AG09309 (cell line): ENCODE measurements at regions not wholly inside any gene's neighbourhood (a gene's known extent, or its start where the extent isn't known, plus 50 kb on each side); places are given as distances from the start of the nearest gene placed in this dataset.

Experiments used
- DNase-seq: peaks from one replicate; pipeline ENCODE4 v3.0.0-alpha.2; 2010; ENCODE audit warnings: low read depth
- H3K4me3 ChIP-seq: 2 replicates; pipeline ENCODE4 v1.5.1; 2011; ENCODE audit warnings: mild to moderate bottlenecking, low read depth, low read length, moderate library complexity; ENCODE audit not compliant: control insufficient read depth
- CTCF ChIP-seq: IDR thresholded peaks from 2 replicates; pipeline ENCODE4 v1.5.1; 2011; ENCODE audit warnings: mild to moderate bottlenecking, low read depth, low read length, inconsistent platforms; ENCODE audit not compliant: insufficient read depth, control insufficient read depth; ENCODE audit errors: missing control alignments

- DNase-seq: no peak
- no peak overlapping the region for H3K4me3 ChIP-seq
- TF ChIP-seq CTCF: no peak
Observed at GRCh38 chr2:13113002-13113401, 396.3 kb downstream of the TRIB2 start.

GRCh38 chr2:13114391-13114790 lies 397.7 kb downstream of the TRIB2 start:
- no peak for DNase-seq
- no peak overlapping the region for H3K4me3 ChIP-seq
- no peak for TF ChIP-seq CTCF

- H3K4me3 ChIP-seq: no peak overlapping the region
- DNase-seq: no peak
- TF ChIP-seq CTCF: no peak
Observed at GRCh38 chr2:13115643-13116042, 398.9 kb downstream of the TRIB2 start.

- DNase-seq: no peak
- no peak overlapping the region for H3K4me3 ChIP-seq
- no peak for TF ChIP-seq CTCF
Observed at GRCh38 chr2:13121096-13121495, 404.4 kb downstream of the TRIB2 start.

GRCh38 chr2:13128139-13128538 lies 411.4 kb downstream of the TRIB2 start:
- no peak for TF ChIP-seq CTCF
- DNase-seq: no peak
- no peak overlapping the region for H3K4me3 ChIP-seq

- no peak overlapping the region for H3K4me3 ChIP-seq
- TF ChIP-seq CTCF: no peak
- DNase-seq: no peak
Observed at GRCh38 chr2:13135369-13135768, 418.6 kb downstream of the TRIB2 start.

GRCh38 chr2:13135856-13136255 lies 419.1 kb downstream of the TRIB2 start:
- H3K4me3 ChIP-seq: no peak overlapping the region
- no peak for DNase-seq
- TF ChIP-seq CTCF: no peak
